ENCODE measurements at regions not wholly inside any gene's neighbourhood (a gene's known extent, or its start where the extent isn't known, plus 50 kb on each side); places are given as distances from the start of the nearest gene placed in this dataset.

GRCh38 chr3:153714588-153715290 lies 406.5 kb upstream of the ARHGEF26 start:
- Mint-ChIP-seq H3K4me3 (no peak overlapping the region), H3K36me3 (no peaks in the 10 kb centered on the region), H3K4me1 (no peaks in the 10 kb centered on the region), H3K9me3 (no peaks in the 10 kb centered on the region), H3K27ac (no peak overlapping the region)
- DNase-seq (ENCODE audit: low spot score in 2 of 2) (no peak), ATAC-seq (no peak)

- no peaks in the 10 kb centered on the region for H3K4me1 Mint-ChIP-seq
- DNase-seq (ENCODE audit: low spot score in 2 of 2) (no peak), ATAC-seq (no peak)
- no peak overlapping the region for H3K27ac Mint-ChIP-seq
- no peaks in the 10 kb centered on the region for H3K9me3 Mint-ChIP-seq
- H3K4me3 Mint-ChIP-seq, result no peak overlapping the region
- no peaks in the 10 kb centered on the region for H3K36me3 Mint-ChIP-seq
These were observed 399.0 kb upstream of the ARHGEF26 start for GRCh38 chr3:153722157-153722556.

GRCh38 chr3:153731071-153731470 lies 390.1 kb upstream of the ARHGEF26 start:
- Mint-ChIP-seq H3K4me1 (no peaks in the 10 kb centered on the region), H3K9me3 (peaks cover 4% of the 10 kb centered on the region), H3K27ac (no peak overlapping the region), H3K36me3 (no peaks in the 10 kb centered on the region), H3K4me3 (no peak overlapping the region)
- DNase-seq (ENCODE audit: low spot score in 2 of 2) (no peak), ATAC-seq (no peak)

- Mint-ChIP-seq H3K4me3 (no peak overlapping the region), H3K4me1 (no peaks in the 10 kb centered on the region), H3K27ac (no peak overlapping the region), H3K36me3 (no peaks in the 10 kb centered on the region), H3K9me3 (peaks cover 4% of the 10 kb centered on the region)
- ATAC-seq (no peak), DNase-seq (ENCODE audit: low spot score in 2 of 2) (no peak)
These were observed 386.2 kb upstream of the ARHGEF26 start for GRCh38 chr3:153734777-153735551.

GRCh38 chr3:153740109-153740508 lies 381.1 kb upstream of the ARHGEF26 start:
- Mint-ChIP-seq H3K4me3 (no peak overlapping the region), H3K4me1 (no peaks in the 10 kb centered on the region), H3K9me3 (no peaks in the 10 kb centered on the region), H3K36me3 (no peaks in the 10 kb centered on the region), H3K27ac (no peak overlapping the region)
- ATAC-seq (no peak), DNase-seq (ENCODE audit: low spot score in 2 of 2) (no peak)

- ATAC-seq, result no peak
- H3K4me3 Mint-ChIP-seq, result no peak overlapping the region
- H3K9me3 Mint-ChIP-seq, result no peaks in the 10 kb centered on the region
- H3K27ac Mint-ChIP-seq, result no peak overlapping the region
- DNase-seq (ENCODE audit: low spot score in 2 of 2), result no peak
- no peaks in the 10 kb centered on the region for H3K36me3 Mint-ChIP-seq
- H3K4me1 Mint-ChIP-seq, result no peaks in the 10 kb centered on the region
These were observed 376.3 kb upstream of the ARHGEF26 start for GRCh38 chr3:153744889-153745288.

GRCh38 chr3:153746211-153746610 lies 375.0 kb upstream of the ARHGEF26 start:
- H3K4me1 Mint-ChIP-seq, result no peaks in the 10 kb centered on the region
- no peaks in the 10 kb centered on the region for H3K9me3 Mint-ChIP-seq
- ATAC-seq, result no peak

GRCh38 chr3:153749070-153749610 lies 372.1 kb upstream of the ARHGEF26 start:
- H3K27ac Mint-ChIP-seq, result no peak overlapping the region
- no peak for ATAC-seq
- no peaks in the 10 kb centered on the region for H3K36me3 Mint-ChIP-seq
- DNase-seq (ENCODE audit: low spot score in 2 of 2), result no peak
- H3K9me3 Mint-ChIP-seq, result no peaks in the 10 kb centered on the region
- H3K4me1 Mint-ChIP-seq, result no peaks in the 10 kb centered on the region
- H3K4me3 Mint-ChIP-seq, result no peak overlapping the region

More at GRCh38 chr3:153746211-153746610, 375.0 kb upstream of the ARHGEF26 start:
- Mint-ChIP-seq H3K4me3 (no peak overlapping the region), H3K27ac (no peak overlapping the region), H3K36me3 (no peaks in the 10 kb centered on the region)
- DNase-seq (ENCODE audit: low spot score in 2 of 2), result no peak

GRCh38 chr3:153752405-153753027 lies 368.7 kb upstream of the ARHGEF26 start:
- Mint-ChIP-seq H3K4me1 (no peaks in the 10 kb centered on the region), H3K4me3 (no peak overlapping the region), H3K27ac (no peak overlapping the region), H3K9me3 (no peaks in the 10 kb centered on the region), H3K36me3 (no peaks in the 10 kb centered on the region)
- no peak for DNase-seq (ENCODE audit: low spot score in 2 of 2)
- no peak for ATAC-seq

GRCh38 chr3:153753035-153753434 lies 368.2 kb upstream of the ARHGEF26 start:
- Mint-ChIP-seq H3K27ac (no peak overlapping the region), H3K4me3 (no peak overlapping the region), H3K36me3 (no peaks in the 10 kb centered on the region), H3K4me1 (no peaks in the 10 kb centered on the region), H3K9me3 (no peaks in the 10 kb centered on the region)
- ATAC-seq (no peak), DNase-seq (ENCODE audit: low spot score in 2 of 2) (no peak)

GRCh38 chr3:153756816-153757215 lies 364.4 kb upstream of the ARHGEF26 start:
- ATAC-seq, result peak; percentile 63
- H3K4me1 Mint-ChIP-seq, result no peaks in the 10 kb centered on the region
- no peak overlapping the region for H3K4me3 Mint-ChIP-seq
- no peak for DNase-seq (ENCODE audit: low spot score in 2 of 2)
- no peaks in the 10 kb centered on the region for H3K9me3 Mint-ChIP-seq
- no peaks in the 10 kb centered on the region for H3K36me3 Mint-ChIP-seq
- no peak overlapping the region for H3K27ac Mint-ChIP-seq

- ATAC-seq, result no peak
- no peak for DNase-seq (ENCODE audit: low spot score in 2 of 2)
- Mint-ChIP-seq H3K36me3 (no peaks in the 10 kb centered on the region), H3K4me1 (no peaks in the 10 kb centered on the region), H3K9me3 (no peaks in the 10 kb centered on the region), H3K27ac (no peak overlapping the region), H3K4me3 (no peak overlapping the region)
These were observed 363.4 kb upstream of the ARHGEF26 start for GRCh38 chr3:153757839-153758238.

- Mint-ChIP-seq H3K36me3 (no peaks in the 10 kb centered on the region), H3K4me3 (no peak overlapping the region), H3K4me1 (no peaks in the 10 kb centered on the region), H3K9me3 (no peaks in the 10 kb centered on the region), H3K27ac (no peak overlapping the region)
- DNase-seq (ENCODE audit: low spot score in 2 of 2), result no peak
- ATAC-seq, result peak; percentile 74
These were observed 360.2 kb upstream of the ARHGEF26 start for GRCh38 chr3:153760948-153761347.

- ATAC-seq, result no peak
- no peak overlapping the region for H3K27ac Mint-ChIP-seq
- H3K36me3 Mint-ChIP-seq, result no peaks in the 10 kb centered on the region
- H3K9me3 Mint-ChIP-seq, result no peaks in the 10 kb centered on the region
- DNase-seq (ENCODE audit: low spot score in 2 of 2), result no peak
- no peak overlapping the region for H3K4me3 Mint-ChIP-seq
- no peaks in the 10 kb centered on the region for H3K4me1 Mint-ChIP-seq
These were observed 358.6 kb upstream of the ARHGEF26 start for GRCh38 chr3:153762411-153763235.
